GM18861 (cell line): ENCODE measurements at regions not wholly inside any gene's neighbourhood (a gene's known extent, or its start where the extent isn't known, plus 50 kb on each side); places are given as distances from the start of the nearest gene placed in this dataset.
"Not testable (repeated sequence)": the region's sequence is repeated elsewhere in the genome, so short reads cannot be mapped to it uniquely, and the experiment has no call there.

Source experiments
- ATAC-seq: cut with Tn5 transposase; IDR thresholded peaks from one replicate; pipeline ENCODE4 v1.9.1; 2021; ENCODE audit not compliant: unreplicated experiment

- ATAC-seq, result not testable (repeated sequence)
These were observed 72.4 kb downstream of the HNRNPD start for GRCh38 chr4:82301390-82301789.

- peak; percentile 99 for ATAC-seq
These were observed 80.5 kb downstream of the HNRNPD start for GRCh38 chr4:82293304-82293703.

DNA sequence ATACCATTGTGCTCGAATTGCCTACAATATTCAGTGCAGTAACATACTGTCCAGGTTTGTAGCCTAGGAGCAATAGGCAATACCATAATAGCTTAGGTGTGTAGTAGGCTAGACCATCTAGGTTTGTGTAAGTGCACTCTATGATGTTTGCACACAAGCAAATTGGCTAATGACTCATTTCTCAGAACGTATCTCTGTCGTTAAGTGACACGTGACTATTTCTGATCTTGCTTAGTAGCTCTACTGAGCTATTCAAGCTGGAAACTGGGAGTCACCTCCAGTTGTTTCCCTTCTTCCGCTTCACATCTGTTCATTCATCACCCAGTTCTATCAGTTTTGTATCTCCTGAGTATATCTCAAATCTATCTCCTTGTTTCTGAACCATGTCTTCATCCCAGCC lies 86.1 kb downstream of the HNRNPD start:
- ATAC-seq, result no peak

- peak; percentile 100 for ATAC-seq
These were observed 88.7 kb downstream of the HNRNPD start for GRCh38 chr4:82284858-82285805.

GRCh38 chr4:82284475-82284857 lies 89.3 kb downstream of the HNRNPD start:
- ATAC-seq, result no peak

DNA sequence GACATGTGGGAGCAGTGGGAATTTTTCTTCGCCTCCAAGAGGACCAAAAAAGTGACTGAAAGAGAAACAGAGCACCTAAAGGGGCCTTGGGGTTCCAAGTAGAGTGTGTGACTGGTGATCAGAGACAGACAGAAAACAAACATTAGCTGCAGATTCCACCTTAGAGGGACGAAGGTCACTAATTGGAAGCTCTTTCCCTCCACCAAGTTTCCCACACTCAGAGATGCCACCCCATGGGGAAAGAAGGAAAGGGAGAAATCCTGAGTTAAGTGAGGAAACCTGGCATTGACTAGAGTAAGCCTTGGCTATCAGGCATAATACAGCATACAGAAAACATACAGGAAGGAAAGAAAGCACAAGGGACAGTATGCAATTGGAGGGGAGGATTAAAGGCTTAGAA lies 90.9 kb downstream of the HNRNPD start:
- ATAC-seq, result no peak

GRCh38 chr4:82279550-82279949 lies 94.2 kb downstream of the HNRNPD start:
- not testable (repeated sequence) for ATAC-seq

- no peak for ATAC-seq
These were observed 97.5 kb downstream of the HNRNPD start for GRCh38 chr4:82276332-82276640.

DNA sequence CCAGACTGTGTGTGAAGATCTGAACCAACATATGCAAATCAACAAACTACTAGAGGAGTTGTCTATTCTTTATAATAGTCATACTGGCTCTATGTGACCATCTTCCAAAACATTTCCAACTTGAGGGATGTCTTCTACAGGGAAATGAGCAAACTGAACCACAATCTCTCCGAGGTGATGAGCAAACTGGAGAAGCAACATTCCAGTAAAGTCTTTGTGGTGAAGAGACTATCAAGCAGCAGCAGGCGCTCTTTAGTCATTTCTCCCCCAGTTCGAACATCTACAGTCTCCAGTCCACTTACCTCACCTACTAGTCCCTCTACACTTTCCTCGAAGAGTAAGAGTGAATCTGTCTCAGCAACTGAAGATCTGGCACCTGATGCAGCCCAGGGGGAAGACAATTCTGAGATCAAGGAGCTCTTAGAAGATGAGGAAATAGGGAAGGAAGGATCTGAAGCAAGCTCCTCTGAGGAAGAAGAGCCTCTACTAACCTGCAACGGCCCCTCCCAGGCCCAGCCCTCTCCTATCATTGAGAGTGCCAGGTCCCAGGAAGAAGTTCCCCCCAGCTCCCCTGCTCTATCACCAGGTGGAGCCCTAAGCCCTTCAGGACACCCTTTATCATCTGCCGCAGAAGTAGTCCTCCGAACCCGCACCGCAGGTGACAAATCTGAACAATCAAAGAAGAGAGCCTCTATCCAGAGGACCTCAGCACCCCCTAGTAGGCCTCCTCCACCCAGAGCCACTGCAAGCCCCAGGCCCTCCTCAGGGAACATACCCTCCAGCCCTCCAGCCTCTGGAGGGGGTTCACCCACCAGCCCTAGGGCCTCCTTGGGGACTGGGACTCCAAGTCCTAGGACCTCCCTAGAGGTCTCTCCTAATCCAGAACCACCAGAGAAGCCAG lies 98.1 kb downstream of the HNRNPD start:
- no peak for ATAC-seq

GRCh38 chr4:82274700-82275099 lies 99.1 kb downstream of the HNRNPD start:
- not testable (repeated sequence) for ATAC-seq

DNA sequence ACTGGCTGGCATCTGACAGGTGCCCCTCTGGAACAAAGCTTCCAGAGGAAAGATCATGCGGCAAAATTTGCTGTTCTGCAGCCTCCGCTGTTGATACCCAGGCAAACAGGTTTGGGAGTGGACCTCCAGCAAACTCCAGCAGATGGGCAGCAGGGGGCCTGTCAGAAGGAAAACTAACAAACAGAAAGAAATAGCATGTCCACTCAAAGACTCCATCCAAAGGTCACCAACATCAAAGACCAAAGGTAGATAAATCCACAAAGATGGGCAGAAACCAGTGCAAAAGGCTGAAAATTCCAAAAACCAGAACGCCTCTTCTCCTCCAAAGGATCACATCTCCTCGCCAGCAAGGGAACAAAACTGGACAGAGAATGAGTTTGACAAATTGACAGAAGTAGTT lies 101.3 kb downstream of the HNRNPD start:
- not testable (repeated sequence) for ATAC-seq

GRCh38 chr4:82271915-82272480 lies 101.8 kb downstream of the HNRNPD start:
- not testable (repeated sequence) for ATAC-seq

GRCh38 chr4:82268826-82269193 lies 105.0 kb downstream of the HNRNPD start:
- no peak for ATAC-seq

- peak; percentile 92 for ATAC-seq
These were observed 105.6 kb downstream of the HNRNPD start for GRCh38 chr4:82268050-82268825.

DNA sequence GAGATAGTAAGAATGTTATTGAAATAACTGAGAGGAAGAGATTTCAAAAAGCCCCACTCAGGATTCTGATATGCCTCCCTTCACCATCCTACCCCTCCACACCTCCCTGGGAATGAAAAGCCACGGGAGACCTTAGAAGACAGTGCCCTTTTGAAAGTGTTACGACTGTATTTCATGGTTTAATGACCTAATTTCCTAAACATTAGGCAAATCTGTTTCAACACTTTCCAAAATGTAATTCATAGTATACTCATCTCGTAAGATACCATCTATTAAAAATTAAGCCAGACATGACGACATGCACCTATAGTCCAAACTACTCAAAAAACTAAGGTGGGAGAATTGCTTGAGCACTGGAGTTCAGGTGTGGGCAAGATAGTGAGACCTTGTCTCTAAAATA lies 106.3 kb downstream of the HNRNPD start:
- no peak for ATAC-seq

GRCh38 chr4:82266345-82266744 lies 107.4 kb downstream of the HNRNPD start:
- no peak for ATAC-seq

- ATAC-seq, result no peak
These were observed 112.7 kb downstream of the HNRNPD start for GRCh38 chr4:82261084-82261483.

- ATAC-seq, result no peak
These were observed 113.2 kb downstream of the HNRNPD start for GRCh38 chr4:82260632-82261031.

GRCh38 chr4:82256718-82257117 lies 117.1 kb downstream of the HNRNPD start:
- no peak for ATAC-seq

GRCh38 chr4:82255657-82256056 lies 118.1 kb downstream of the HNRNPD start:
- ATAC-seq, result no peak
